ENCODE measurements at regions not wholly inside any gene's neighbourhood (a gene's known extent, or its start where the extent isn't known, plus 50 kb on each side); places are given as distances from the start of the nearest gene placed in this dataset.

GRCh38 chr1:214843281-214843680, 239.3 kb upstream of the KCNK2 start:
- no peaks in the 10 kb centered on the region for H3K36me3 ChIP-seq (replicated peaks in 1 of 2)
- no peaks in the 10 kb centered on the region for H3K9me3 ChIP-seq (replicated peaks in 1 of 3)
- H3K4me3 ChIP-seq = no peak overlapping the region
- no peaks in the 10 kb centered on the region for H3K4me1 ChIP-seq (replicated peaks in 1 of 2)
- TF ChIP-seq CTCF (IDR thresholded peaks at IDR 0.05) (no peak), POLR2A (IDR thresholded peaks at IDR 0.05) (no peak)
- intact Hi-C loops (cut with DNase I) = no loop called here
- H3K27me3 ChIP-seq = no peaks in the 10 kb centered on the region
- DNase-seq = no peak
- H3K27ac ChIP-seq = no peak overlapping the region

GRCh38 chr1:214844319-214844718, 238.2 kb upstream of the KCNK2 start:
- intact Hi-C loops (cut with DNase I) = no loop called here
- no peak overlapping the region for H3K4me3 ChIP-seq
- no peak overlapping the region for H3K27ac ChIP-seq
- H3K9me3 ChIP-seq (replicated peaks in 1 of 3) = no peaks in the 10 kb centered on the region
- H3K36me3 ChIP-seq (replicated peaks in 1 of 2) = no peaks in the 10 kb centered on the region
- TF ChIP-seq POLR2A (IDR thresholded peaks at IDR 0.05) = no peak
- TF ChIP-seq CTCF (IDR thresholded peaks at IDR 0.05) = no peak
- H3K4me1 ChIP-seq (replicated peaks in 1 of 2) = no peaks in the 10 kb centered on the region
- no peaks in the 10 kb centered on the region for H3K27me3 ChIP-seq
- no peak for DNase-seq
- WGBS, 4 donors = 87 to 93% (median 90%) methylated on average over 4 of the region's 4 CpGs

- no peak for DNase-seq
- H3K36me3 ChIP-seq (replicated peaks in 1 of 2) = no peaks in the 10 kb centered on the region
- H3K27ac ChIP-seq = no peak overlapping the region
- 91 to 96% (median 94%) methylated on average over 5 of the region's 5 CpGs for WGBS, 4 donors
- no peaks in the 10 kb centered on the region for H3K27me3 ChIP-seq
- no peak for TF ChIP-seq CTCF (IDR thresholded peaks at IDR 0.05)
- TF ChIP-seq POLR2A (IDR thresholded peaks at IDR 0.05) = no peak
- no peaks in the 10 kb centered on the region for H3K9me3 ChIP-seq (replicated peaks in 1 of 3)
- intact Hi-C loops (cut with DNase I) = no loop called here
- no peaks in the 10 kb centered on the region for H3K4me1 ChIP-seq (replicated peaks in 1 of 2)
- no peak overlapping the region for H3K4me3 ChIP-seq
These were observed 236.3 kb upstream of the KCNK2 start for GRCh38 chr1:214846276-214846675.

GRCh38 chr1:214847071-214847810, 235.3 kb upstream of the KCNK2 start:
- Histone ChIP-seq H3K9me3 (replicated peaks in 1 of 3) (no peaks in the 10 kb centered on the region), H3K27ac (no peak overlapping the region), H3K4me1 (replicated peaks in 1 of 2) (no peaks in the 10 kb centered on the region), H3K36me3 (replicated peaks in 1 of 2) (no peaks in the 10 kb centered on the region), H3K4me3 (no peak overlapping the region), H3K27me3 (no peaks in the 10 kb centered on the region)
- intact Hi-C loops (cut with DNase I) = no loop called here
- no peak for TF ChIP-seq CTCF (IDR thresholded peaks at IDR 0.05)
- no peak for TF ChIP-seq POLR2A (IDR thresholded peaks at IDR 0.05)
- DNase-seq = no peak
- 65 to 73% (median 66%) methylated on average over 7 of the region's 7 CpGs for WGBS, 4 donors

All from adrenal gland (tissue), 9 donors.